Right lobe of liver (tissue), 4 donors: ENCODE measurements at regions not wholly inside any gene's neighbourhood (a gene's known extent, or its start where the extent isn't known, plus 50 kb on each side); places are given as distances from the start of the nearest gene placed in this dataset.

Source experiments
- CTCF ChIP-seq, 4 donors: fragments of 200-600 bp in 3 of 4; fragments of 450-650 bp in 1 of 4; IDR thresholded peaks; one replicate each; pipeline versions ENCODE4 v1.5.1 to v1.8.0; 2016 to 2022; ENCODE audit warnings: antibody characterized with exemption in 4 of 4, mild to moderate bottlenecking in 2 of 4
- POLR2A ChIP-seq: fragments of 450-650 bp; IDR thresholded peaks from one replicate; pipeline ENCODE4 v1.6.1; 2017; ENCODE audit warnings: antibody characterized with exemption, mild to moderate bottlenecking
- donor health status: DM: no; HTN: no; CAD: no.
- donor health status: DM: no; HTN: no; CAD: no.
- donor health status: DM: no; HTN: yes; CAD: no.

- no peak for TF ChIP-seq CTCF (IDR thresholded peaks at IDR 0.05)
- TF ChIP-seq POLR2A = no peak
These were observed 152.9 kb upstream of the DDX18 start for GRCh38 chr2:117661619-117662018.
